Neural progenitor cell (in vitro differentiated cells): ENCODE measurements at regions not wholly inside any gene's neighbourhood (a gene's known extent, or its start where the extent isn't known, plus 50 kb on each side); places are given as distances from the start of the nearest gene placed in this dataset.

Source experiments
- EZH2 ChIP-seq: fragments of 200-600 bp; sonication (generic); IDR thresholded peaks from 2 replicates; pipeline ENCODE4 v1.6.1; 2017; ENCODE audit warnings: antibody characterized with exemption, mild to moderate bottlenecking, moderate library complexity
- TF ChIP-seq, protein P1 (sequence below): fragments of 200-600 bp; sonication (generic); IDR thresholded peaks from 2 replicates; pipeline ENCODE4 v1.5.1; 2017; ENCODE audit warnings: antibody characterized with exemption, mild to moderate bottlenecking

GRCh38 chr3:88811096-88811495 is 296.3 kb upstream of the EPHA3 start:
- TF ChIP-seq, protein P1, sequence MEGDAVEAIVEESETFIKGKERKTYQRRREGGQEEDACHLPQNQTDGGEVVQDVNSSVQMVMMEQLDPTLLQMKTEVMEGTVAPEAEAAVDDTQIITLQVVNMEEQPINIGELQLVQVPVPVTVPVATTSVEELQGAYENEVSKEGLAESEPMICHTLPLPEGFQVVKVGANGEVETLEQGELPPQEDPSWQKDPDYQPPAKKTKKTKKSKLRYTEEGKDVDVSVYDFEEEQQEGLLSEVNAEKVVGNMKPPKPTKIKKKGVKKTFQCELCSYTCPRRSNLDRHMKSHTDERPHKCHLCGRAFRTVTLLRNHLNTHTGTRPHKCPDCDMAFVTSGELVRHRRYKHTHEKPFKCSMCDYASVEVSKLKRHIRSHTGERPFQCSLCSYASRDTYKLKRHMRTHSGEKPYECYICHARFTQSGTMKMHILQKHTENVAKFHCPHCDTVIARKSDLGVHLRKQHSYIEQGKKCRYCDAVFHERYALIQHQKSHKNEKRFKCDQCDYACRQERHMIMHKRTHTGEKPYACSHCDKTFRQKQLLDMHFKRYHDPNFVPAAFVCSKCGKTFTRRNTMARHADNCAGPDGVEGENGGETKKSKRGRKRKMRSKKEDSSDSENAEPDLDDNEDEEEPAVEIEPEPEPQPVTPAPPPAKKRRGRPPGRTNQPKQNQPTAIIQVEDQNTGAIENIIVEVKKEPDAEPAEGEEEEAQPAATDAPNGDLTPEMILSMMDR = no peak
- no peak for TF ChIP-seq EZH2
